OCI-M1 (cell line): ENCODE measurements at regions not wholly inside any gene's neighbourhood (a gene's known extent, or its start where the extent isn't known, plus 50 kb on each side); places are given as distances from the start of the nearest gene placed in this dataset.
"Not testable (repeated sequence)": the region's sequence is repeated elsewhere in the genome, so short reads cannot be mapped to it uniquely, and the experiment has no call there.

Experiments
- DNase-seq: peaks from one replicate; lab custom pipeline; 2025; lab: John Stamatoyannopoulos, UW

DNA sequence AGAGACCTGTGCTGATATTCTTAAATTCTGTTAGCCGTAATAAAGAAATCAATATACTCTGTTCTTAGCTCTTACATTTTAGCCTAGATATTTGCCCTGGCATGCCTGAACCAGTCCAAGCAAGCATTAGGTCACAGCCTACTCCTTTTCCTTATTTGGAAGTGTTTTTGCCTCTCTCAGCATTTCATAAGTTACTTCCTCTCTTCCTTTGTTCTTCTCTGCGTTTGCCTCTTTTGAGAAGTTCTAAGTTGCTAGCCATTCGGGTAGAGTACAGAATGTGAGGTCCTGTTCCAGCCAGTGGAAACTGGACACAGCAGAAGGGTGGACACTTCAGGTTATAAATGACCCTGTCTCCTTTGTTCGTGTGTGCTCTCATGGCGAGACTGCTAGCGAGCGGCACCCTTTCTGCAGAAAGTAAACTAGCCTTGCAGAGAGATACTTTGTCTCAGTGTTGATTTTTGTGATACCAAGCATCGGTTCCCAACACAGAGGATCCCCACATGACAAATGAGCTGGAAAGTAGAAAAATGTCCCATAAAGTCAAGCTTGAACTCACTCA lies 75.0 kb upstream of the FAM153A start:
- not testable (repeated sequence) for DNase-seq

DNA sequence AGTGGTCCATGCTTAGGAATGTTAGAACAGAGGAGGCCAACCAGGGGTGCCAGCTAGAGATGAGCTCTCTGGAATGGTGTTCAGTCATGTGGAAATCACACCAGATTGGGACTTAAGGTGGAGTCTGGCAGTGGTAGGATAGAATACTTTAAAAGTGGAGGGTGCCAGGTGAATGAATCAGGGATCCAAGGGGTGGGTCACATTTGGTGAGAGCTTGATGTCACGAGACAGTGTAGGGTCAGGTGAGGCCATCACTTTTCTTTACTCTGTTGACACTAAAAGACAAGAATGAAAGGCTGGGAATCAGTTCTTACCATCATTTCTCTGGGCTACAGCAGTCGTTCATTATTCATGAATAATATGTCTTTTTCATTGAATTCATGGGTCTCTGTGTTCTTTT lies 73.8 kb upstream of the FAM153A start:
- not testable (repeated sequence) for DNase-seq

DNA sequence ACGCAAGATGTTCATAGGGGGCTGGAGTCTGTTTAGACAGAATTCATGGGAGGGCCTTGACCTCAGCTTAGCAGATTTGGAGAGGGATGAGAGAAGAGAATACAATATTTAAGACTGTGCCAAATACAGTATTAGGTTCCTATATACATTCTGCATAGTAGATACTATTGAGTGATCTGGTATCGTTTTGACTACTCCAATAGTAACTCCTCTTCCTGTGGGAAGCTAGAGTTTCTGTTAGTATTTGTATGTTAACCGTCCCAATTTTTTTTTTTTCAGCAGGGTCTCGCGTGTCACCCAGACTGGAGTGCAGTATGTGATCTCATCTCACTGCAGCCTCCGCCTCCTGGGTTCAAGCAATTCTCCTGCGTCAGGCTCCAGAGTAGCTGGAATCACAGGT lies 65.2 kb upstream of the FAM153A start:
- not testable (repeated sequence) for DNase-seq

DNA sequence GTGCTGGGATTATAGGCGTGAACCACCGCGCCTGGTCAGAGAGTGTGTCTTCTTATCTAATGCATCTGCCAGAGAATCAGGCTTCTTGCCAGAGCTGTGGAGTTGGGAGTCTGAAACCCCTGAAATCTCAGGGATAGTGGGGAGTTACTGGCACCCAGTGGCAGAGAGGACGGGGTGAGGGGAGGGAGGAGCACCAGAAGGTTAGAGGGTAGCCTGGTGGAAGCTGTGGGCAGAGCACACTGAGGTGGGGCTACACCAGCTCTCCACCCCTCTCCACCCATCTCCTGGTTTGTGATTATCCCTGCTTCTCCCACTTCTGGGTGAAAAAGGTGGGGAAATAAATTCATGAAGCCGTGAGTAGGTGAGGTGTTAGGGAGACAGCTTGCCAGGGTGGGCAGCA lies 63.9 kb upstream of the FAM153A start:
- DNase-seq, result not testable (repeated sequence)

DNA sequence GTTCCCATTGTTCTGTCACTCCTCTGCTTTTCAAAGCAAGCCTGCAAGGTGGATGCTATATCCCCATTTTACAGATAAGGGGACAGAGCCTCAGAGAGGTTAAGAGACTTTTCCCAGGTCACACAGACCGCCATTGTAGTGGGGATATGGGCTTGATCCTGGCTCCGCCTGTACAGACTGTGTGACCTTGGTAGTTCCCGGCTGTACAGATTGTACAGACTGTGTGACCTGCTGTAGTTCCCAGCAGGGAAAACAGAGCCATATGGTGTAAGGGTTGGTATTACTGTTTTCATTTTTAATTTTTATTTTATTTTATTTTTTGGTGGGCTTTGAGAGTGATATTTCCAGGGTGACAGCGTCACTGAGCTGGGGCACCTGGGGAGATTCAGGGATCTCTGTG lies 63.2 kb upstream of the FAM153A start:
- not testable (repeated sequence) for DNase-seq

DNA sequence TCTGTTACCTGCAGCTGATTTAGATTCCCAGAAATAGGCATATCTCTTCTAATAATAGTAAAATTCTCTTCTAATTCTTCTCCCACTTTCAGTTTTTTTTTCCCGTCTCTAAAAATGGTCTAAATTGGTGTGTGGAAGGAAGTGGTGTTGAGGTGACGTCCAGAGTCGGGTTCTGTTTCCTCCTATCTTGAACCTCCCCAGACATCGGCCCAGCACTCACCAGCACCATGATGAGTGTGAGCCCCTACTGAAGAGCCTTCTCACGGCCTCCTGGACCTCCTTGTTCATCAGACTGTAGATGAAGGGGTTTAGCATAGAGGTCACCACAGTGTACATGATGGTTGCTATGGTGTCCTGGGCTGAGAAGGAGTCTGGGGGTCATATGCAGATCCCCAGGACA lies 53.5 kb upstream of the FAM153A start:
- not testable (repeated sequence) for DNase-seq
